Type B pancreatic cell (in vitro differentiated cells): ENCODE measurements at regions not wholly inside any gene's neighbourhood (a gene's known extent, or its start where the extent isn't known, plus 50 kb on each side); places are given as distances from the start of the nearest gene placed in this dataset.
"Not testable (repeated sequence)": the region's sequence is repeated elsewhere in the genome, so short reads cannot be mapped to it uniquely, and the experiment has no call there.

ENCODE experiments used
- DNase-seq: peaks from one replicate; pipeline ENCODE4 v3.0.0; 2021; ENCODE audit warnings: mixed read lengths; ENCODE audit not compliant: unreplicated experiment; ENCODE audit errors: extremely low spot score
- H3K27ac Mint-ChIP-seq: 2 replicates; pipeline ENCODE4 v1.8.0; 2021; ENCODE audit warnings: mild to moderate bottlenecking, mixed read lengths
- H3K27me3 Mint-ChIP-seq: 2 replicates; pipeline ENCODE4 v1.8.0; 2021; ENCODE audit warnings: mixed read lengths
- H3K36me3 Mint-ChIP-seq: 2 replicates; pipeline ENCODE4 v1.8.0; 2021; ENCODE audit warnings: mixed read lengths
- H3K4me1 Mint-ChIP-seq: one replicate; pipeline ENCODE4 v1.8.0; 2021; ENCODE audit warnings: mixed read lengths; ENCODE audit not compliant: unreplicated experiment
- H3K4me3 Mint-ChIP-seq: 2 replicates; pipeline ENCODE4 v1.8.0; 2021; ENCODE audit warnings: mild to moderate bottlenecking, mixed read lengths
- H3K9me3 Mint-ChIP-seq: 2 replicates; pipeline ENCODE4 v1.8.0; 2021; ENCODE audit warnings: mixed read lengths
- TF ChIP-seq, protein P1 (sequence below): fragments of 200-600 bp; sonication (generic); conservative IDR thresholded peaks from 2 replicates; pipeline ENCODE4 v1.5.0; 2021; ENCODE audit warnings: antibody characterized with exemption, mild to moderate bottlenecking

DNA sequence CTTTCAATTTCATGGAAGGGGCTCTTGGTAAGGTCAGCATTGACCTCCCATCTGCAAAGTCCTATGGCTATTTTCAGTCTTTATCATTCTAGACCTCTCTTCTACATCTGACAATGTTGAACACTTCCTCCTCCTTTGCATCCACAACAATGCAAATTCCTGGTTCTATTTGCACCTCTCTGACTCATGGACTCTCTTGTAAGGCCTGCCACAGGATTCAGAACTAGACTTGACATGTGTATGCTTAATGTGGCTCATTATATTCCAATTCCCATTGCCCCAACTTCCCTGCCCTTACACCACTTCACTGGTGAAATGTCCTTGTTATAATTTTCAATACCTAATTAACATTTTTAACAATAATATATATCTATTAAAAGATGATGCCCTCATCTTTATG, 314.3 kb upstream of the FGF13 start:
- H3K36me3 Mint-ChIP-seq, result no peaks in the 10 kb centered on the region
- no peak overlapping the region for H3K27ac Mint-ChIP-seq
- TF ChIP-seq, protein P1, sequence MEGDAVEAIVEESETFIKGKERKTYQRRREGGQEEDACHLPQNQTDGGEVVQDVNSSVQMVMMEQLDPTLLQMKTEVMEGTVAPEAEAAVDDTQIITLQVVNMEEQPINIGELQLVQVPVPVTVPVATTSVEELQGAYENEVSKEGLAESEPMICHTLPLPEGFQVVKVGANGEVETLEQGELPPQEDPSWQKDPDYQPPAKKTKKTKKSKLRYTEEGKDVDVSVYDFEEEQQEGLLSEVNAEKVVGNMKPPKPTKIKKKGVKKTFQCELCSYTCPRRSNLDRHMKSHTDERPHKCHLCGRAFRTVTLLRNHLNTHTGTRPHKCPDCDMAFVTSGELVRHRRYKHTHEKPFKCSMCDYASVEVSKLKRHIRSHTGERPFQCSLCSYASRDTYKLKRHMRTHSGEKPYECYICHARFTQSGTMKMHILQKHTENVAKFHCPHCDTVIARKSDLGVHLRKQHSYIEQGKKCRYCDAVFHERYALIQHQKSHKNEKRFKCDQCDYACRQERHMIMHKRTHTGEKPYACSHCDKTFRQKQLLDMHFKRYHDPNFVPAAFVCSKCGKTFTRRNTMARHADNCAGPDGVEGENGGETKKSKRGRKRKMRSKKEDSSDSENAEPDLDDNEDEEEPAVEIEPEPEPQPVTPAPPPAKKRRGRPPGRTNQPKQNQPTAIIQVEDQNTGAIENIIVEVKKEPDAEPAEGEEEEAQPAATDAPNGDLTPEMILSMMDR, result no peak
- no peaks in the 10 kb centered on the region for H3K27me3 Mint-ChIP-seq
- no peaks in the 10 kb centered on the region for H3K4me1 Mint-ChIP-seq
- no peaks in the 10 kb centered on the region for H3K9me3 Mint-ChIP-seq
- H3K4me3 Mint-ChIP-seq, result no peak overlapping the region
- no peak for DNase-seq

DNA sequence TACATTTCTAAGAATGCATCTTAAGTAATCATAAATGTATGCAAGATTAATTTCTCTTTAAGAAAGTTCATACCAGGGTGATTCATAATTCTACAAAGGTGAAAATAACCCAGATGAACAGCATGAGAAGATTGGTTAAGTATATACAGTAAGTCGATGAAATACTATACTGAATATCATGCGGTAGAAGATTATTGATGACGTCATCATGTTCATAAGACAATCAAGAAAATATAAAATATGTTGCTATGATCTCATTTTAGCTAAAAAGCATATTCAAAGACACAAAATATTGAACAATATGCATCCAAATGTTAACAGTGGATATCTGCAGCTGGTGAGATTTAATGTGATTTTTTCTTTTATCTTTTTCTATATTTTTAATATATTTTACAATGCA, 312.0 kb upstream of the FGF13 start:
- Mint-ChIP-seq H3K9me3 (no peaks in the 10 kb centered on the region), H3K27ac (no peak overlapping the region), H3K27me3 (no peaks in the 10 kb centered on the region), H3K4me3 (no peak overlapping the region), H3K4me1 (no peaks in the 10 kb centered on the region), H3K36me3 (no peaks in the 10 kb centered on the region)
- TF ChIP-seq, protein P1, result no peak
- no peak for DNase-seq

DNA sequence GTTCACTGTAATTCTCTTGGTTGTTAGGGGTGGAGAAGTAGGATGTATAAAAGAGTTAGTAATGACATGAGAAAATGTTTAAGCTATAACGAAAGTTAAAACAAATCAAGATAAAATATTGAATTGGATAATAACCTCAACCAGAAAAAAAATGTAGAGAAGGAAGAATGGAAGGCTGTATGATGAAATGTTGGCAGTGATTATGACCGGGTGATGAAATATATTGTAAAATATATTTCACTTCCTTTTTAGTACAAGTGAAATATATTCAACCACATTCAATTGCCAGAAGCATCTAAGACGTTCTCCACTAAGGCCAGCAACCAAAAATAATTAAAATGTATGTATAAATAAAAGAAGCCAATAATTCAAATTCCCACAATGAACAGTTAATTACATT, 309.3 kb upstream of the FGF13 start:
- Mint-ChIP-seq H3K9me3 (no peaks in the 10 kb centered on the region), H3K4me3 (no peak overlapping the region), H3K4me1 (no peaks in the 10 kb centered on the region), H3K36me3 (no peaks in the 10 kb centered on the region), H3K27me3 (no peaks in the 10 kb centered on the region), H3K27ac (no peak overlapping the region)
- DNase-seq, result no peak
- TF ChIP-seq, protein P1, result no peak

DNA sequence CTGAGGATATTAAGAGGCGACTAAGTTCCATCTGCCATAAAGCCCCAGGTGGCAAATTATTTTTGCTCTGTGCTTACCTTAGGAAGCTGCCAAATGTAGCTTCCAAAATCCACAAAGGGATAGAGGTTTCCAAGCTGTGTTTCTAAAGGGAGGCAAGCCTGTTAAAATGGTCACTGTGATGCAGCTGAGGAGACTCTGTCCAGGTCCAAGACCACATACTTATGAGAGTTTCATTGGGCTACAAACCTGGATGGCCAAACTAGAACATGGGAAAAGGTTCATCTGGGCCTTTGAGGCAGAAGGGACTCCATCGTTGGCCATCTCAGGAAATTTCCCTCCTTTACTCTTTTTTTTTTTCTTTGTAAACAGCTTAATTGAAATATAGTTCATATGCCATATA, 306.9 kb upstream of the FGF13 start:
- H3K27ac Mint-ChIP-seq, result no peak overlapping the region
- peaks cover 6% of the 10 kb centered on the region for H3K9me3 Mint-ChIP-seq
- H3K27me3 Mint-ChIP-seq, result no peaks in the 10 kb centered on the region
- no peaks in the 10 kb centered on the region for H3K4me1 Mint-ChIP-seq
- H3K36me3 Mint-ChIP-seq, result no peaks in the 10 kb centered on the region
- H3K4me3 Mint-ChIP-seq, result no peak overlapping the region
- TF ChIP-seq, protein P1, result no peak
- no peak for DNase-seq

DNA sequence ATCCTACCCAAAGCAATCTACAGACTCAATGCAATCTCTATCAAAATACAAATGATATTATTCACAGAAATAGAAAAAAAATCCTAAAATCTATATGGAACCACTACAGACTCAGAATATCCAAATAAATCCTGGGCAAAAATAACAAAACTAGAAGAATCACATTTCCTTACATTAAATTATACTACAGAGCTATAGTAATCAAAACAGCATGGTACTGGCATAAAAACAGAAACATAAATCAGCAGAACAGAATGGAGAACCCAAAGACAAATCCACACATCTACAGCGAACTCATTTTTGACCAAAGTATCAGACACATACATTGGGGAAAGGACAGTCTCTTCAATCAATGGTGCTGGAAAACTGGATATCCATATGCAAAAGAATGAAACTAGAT, 304.1 kb upstream of the FGF13 start:
- no peak overlapping the region for H3K27ac Mint-ChIP-seq
- no peaks in the 10 kb centered on the region for H3K27me3 Mint-ChIP-seq
- peaks cover 6% of the 10 kb centered on the region for H3K9me3 Mint-ChIP-seq
- no peak overlapping the region for H3K4me3 Mint-ChIP-seq
- no peaks in the 10 kb centered on the region for H3K4me1 Mint-ChIP-seq
- no peak for DNase-seq
- TF ChIP-seq, protein P1, result no peak
- peaks cover 3% of the 10 kb centered on the region for H3K36me3 Mint-ChIP-seq

DNA sequence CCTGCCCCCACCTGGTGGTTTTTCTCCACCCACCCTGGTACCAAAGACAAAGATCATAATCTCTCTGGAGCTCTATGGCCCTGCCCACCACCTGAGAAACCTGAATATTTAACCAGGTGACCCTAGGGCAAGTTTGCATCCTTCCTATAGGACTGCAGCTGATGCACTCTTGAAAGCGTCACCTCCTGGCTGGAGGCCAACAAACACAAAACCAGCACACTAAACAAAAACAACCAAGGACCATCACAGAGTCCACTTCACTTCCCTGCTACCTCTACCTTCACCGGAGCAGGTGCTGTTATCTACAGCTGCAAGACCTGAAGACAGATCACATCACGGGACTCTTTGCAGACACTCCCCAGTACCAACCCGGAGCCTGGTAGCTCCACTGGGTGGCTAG, 296.7 kb upstream of the FGF13 start:
- Mint-ChIP-seq H3K27me3 (no peaks in the 10 kb centered on the region), H3K9me3 (peaks cover 5% of the 10 kb centered on the region), H3K4me3 (no peak overlapping the region), H3K4me1 (no peaks in the 10 kb centered on the region), H3K27ac (no peak overlapping the region), H3K36me3 (peaks cover 3% of the 10 kb centered on the region)
- DNase-seq, result no peak
- TF ChIP-seq, protein P1, result no peak

DNA sequence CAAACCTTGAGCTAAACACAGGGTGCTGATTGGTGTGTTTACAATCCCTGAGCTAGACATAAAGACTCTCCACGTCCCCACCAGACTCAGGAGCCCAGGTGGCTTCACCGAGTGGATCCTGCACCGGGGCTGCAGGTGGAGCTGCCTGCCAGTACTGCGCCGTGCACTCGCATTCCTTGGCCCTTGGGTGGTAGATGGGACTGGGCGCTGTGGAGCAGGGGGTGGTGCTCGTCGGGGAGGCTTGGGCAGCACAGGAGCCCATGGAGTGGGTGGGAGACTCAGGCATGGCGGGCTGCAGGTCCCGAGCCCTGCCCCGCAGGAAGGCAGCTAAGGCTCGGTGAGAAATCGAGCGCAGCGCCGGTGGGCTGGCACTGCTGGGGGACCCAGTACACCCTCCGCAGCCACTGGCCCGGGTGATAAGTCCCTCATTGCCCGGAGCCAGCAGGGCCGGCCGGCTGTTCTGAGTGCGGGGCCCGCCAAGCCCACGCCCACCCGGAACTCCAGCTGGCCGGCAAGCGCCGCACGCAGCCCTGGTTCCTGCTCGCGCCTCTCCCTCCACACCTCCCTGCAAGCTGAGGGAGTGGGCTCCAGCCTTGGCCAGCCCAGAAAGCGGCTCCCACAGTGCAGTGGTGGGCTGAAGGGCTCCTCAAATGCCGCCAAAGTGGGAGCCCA, 292.5 kb upstream of the FGF13 start:
- DNase-seq, H3K4me3 Mint-ChIP-seq, H3K27me3 Mint-ChIP-seq, H3K27ac Mint-ChIP-seq, H3K9me3 Mint-ChIP-seq, H3K4me1 Mint-ChIP-seq, H3K36me3 Mint-ChIP-seq: not testable (repeated sequence)
